COLO668 (cell line): ENCODE measurements at regions not wholly inside any gene's neighbourhood (a gene's known extent, or its start where the extent isn't known, plus 50 kb on each side); places are given as distances from the start of the nearest gene placed in this dataset.

ENCODE experiments used
- DNase-seq: peaks from one replicate; lab custom pipeline; 2025; ENCODE audit not compliant: unreplicated experiment; lab: John Stamatoyannopoulos, UW

DNA sequence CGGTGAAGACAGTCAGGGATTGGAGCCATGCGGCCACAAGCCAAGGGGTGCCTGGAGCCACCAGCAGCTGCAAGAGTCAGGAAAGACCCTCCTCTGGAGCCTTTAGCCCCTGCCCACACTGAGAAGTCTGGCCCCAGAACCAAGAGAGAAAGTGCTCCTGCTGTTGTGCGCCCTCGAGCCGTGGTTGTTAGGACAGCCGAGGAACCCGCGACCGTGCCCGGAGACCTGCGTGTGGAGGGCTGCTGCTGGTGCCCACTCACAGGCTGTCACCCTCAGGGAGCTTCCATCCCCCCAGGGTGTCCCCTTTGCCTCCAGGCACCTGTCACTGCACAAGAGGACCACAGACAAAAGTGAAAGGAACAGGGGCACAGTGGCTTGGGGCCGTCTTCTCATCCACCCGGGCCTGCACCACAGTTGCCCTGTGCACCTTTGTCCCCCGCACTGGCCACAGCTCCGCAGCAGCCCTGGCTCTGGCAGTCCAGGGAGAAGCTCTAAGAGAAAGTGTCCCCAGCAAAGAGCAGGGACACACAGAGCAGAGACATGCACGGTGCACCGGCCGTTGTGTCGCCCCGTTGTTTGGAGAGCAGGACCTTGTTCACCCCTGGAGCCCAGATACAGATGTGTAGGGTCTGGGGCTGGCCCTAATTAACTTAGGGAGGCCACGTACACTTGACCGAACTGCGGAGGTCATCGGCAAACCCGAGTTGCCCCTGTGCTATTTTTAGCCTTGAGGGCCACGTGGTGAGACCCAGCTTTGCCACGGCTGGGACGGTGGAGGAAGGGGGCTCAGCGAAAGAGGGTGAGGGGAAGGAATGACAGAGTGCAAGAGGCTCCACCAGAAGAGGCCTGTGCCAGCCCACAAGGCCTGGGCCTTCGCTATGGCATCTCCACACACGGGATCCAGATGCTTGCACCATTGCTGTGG, 329.2 kb downstream of the C16orf95 start:
- no peak for DNase-seq

DNA sequence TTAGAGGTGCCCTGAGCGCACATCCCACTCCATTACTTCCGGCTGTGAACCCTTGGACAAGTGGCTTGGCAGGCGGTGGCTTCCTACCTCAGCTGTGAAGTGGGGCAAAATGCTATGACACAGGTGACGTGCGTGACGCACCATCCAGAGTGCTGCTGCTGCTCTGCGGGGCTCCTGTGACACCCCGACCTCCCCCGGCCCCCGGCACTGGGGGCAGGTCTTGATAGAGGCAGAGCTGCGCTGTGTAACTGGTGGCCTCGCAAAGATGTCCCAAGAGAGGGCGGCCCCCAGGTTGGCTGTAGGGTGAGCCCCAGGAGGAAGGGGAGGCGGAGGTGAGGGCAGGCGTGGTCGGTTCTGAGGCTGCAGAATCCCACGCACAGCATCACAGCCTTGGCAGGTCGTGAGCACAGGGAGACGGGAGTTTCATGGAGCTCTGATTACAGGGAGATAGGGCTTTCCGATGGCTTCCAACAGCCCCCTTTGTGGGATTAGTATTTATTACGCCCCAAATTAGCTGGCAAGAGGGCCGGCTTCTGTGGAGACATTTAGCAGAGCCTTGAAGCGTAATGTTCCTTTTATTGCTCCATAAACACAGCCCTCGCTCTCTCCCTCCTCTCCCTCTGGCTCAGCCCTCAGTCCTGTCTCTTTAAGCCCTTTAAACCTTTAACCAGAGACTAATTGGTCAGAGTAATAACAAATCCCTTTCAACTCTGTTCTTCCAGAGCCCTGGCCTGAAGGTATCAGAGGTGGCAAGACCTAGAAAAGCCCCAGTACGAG, 328.1 kb downstream of the C16orf95 start:
- DNase-seq: no peak

DNA sequence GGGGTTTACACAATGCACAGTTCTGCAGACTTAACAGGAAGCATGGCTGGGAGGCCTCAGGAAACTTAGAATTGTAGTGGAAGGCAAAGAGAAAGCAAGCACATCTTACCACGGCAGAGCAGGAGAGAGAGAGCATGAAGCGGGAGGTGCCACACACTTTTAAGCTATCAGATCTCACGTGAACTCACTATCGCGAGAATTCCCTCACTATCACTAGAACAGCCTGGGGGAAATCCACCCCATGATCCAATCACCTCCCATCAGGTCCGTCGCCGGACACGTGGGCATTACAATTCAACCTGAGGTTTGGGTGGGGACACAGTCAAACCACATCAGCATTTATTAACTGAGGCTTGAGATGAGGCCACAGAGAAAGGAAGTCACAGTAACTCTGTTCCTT, 326.7 kb downstream of the C16orf95 start:
- DNase-seq: no peak

DNA sequence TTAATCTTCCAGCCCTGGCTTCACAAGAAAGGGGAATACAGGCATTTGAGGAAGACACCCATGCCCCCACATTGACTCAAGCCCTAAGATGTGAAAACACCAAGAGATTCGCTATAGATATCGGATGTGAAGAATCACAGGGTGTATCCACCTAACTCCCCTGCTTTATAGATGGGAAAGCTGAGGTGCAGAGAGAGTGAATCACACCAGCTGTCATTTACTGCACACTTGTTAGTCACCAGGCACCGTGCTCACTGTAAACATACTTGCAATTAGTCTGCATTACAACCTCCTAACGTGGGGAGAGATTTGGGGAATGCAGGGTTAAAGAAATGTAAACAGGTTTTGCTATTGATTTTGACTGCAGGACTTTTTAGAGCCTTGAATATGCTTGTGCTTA, 325.5 kb downstream of the C16orf95 start:
- DNase-seq: peak; percentile 12

GRCh38 chr16:86992587-86992986, 324.6 kb downstream of the C16orf95 start:
- no peak for DNase-seq

DNA sequence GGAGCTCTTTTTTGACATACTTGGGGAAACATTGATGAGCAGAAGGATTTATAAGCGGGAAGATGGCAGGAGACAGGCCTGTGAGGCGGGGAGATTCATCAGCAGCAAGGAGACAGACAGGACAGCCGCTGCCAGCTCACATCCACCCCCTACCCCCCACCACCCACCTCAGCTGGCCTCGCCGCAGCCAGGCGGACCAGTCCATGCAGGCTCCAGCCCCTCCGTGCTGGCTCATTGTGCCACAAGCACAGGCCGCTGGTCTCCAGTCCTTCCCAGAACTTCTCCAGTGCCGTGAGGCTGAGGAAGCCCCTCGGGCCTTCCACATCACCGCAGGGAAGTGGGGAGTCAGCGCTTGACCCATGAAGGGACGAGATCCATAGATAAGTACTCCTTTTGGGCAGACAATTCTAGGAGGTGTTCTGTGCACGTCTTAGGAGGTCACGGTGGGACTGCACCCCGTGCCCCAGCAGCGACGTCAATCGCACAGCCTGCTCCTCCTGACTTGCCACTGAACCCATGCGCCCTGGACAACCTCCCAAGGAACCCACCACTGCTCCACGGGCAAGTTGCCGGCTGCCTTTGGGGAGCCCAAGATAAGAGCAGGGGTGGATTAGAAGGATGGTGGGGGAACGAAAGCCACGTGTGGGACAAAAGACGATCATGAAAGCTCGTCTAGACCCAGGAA, 323.6 kb downstream of the C16orf95 start:
- no peak for DNase-seq

DNA sequence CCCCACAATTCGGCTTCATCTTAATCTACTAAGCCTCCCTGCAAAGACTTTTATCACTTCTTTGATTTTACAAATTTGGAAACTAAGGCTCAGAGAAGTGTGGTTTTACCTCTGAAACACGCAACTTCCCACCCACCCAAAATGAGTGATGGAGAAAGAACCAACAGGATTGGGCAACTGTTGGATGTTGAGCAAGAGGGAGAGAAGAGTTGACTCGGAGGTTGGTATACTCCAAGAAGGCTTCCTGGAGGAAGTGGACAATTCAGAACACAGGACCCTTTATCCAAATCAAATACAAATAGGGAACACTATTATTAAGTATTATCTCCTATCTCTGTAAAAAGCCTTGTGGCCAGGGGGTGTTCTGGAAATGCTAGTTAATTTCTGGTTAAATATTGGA, 323.0 kb downstream of the C16orf95 start:
- no peak for DNase-seq

- DNase-seq: no peak
These were observed 322.5 kb downstream of the C16orf95 start for GRCh38 chr16:86994651-86995171.

DNA sequence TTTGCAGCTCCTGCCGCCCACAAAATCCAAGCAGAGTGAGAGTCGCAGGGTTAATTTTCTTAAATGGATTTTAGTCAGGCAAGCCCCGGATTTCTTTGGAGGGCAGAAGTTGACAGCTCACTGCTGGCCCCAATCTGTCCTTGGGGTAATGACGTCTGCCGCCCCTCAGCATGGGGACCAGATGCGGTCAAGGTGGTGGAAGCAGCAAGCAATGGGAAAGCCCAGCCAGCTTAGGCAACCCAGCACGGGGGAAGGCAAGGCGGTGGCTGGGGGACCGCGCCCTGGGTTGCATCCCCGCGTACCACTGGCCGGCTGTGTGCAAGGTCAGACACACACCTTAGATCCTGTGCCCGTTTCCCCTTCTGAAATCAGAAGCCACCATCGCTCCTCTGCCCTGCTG, 321.7 kb downstream of the C16orf95 start:
- DNase-seq: no peak

DNA sequence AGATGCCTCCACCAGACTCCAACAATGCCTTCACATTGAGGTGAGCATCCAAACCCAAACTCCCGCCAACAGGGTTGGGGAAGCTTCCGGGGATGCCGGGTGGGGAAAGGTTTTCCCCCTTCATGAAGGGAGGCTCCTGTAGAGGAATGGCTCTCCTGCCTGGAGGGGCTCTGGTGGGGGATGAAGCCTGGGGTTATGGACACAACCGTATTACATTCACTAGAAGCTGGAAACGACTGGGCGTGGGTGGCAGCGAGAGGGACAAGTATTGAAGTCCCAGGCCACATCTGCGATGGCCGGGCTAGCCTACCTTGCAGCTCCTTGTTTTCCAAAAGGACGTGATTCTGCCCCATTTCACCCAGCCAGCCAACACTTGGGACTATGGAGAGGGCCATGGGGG, 321.1 kb downstream of the C16orf95 start:
- DNase-seq: no peak

DNA sequence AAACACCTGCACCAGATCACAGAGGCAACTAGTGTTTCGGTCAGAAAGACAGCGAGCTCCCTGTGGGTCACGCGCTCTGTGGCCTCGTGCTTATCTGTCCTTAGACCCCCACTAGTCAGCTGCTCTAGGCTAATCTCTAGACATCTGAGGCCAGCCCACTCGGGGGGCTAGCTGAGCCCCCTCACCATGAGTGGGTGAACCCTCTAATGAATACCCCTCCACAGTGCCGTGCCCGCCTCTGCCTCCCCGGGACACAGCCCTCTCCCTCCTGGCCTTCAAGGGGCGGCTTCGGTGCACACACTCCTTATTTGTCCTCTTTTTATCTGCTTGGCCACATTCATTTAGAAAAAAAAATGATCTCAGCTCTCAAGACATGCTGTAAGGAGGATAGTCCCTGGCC, 320.1 kb downstream of the C16orf95 start:
- no peak for DNase-seq

GRCh38 chr16:86998196-86999001, 318.8 kb downstream of the C16orf95 start:
- DNase-seq: no peak

- peak; percentile 75 for DNase-seq
These were observed 317.2 kb downstream of the C16orf95 start for GRCh38 chr16:87000001-87000400.

- no peak for DNase-seq
These were observed 314.3 kb downstream of the C16orf95 start for GRCh38 chr16:87002717-87003413.

DNA sequence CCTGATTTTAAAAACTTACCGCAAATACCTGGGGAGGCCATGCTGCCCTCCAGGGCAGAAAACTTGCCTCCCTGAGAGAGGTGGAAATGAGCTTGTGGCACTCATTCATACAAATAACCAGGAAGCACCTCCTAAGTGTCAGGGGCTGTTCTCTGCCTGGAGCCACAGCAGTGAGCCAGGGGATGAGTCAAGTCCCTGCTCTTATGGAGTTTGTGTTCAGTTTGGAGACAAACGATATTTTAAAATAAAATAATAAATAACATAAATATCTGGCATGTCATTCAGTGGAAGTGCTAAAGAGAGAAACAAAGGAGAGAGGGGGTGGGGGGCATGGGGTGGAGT, 313.8 kb downstream of the C16orf95 start:
- no peak for DNase-seq

DNA sequence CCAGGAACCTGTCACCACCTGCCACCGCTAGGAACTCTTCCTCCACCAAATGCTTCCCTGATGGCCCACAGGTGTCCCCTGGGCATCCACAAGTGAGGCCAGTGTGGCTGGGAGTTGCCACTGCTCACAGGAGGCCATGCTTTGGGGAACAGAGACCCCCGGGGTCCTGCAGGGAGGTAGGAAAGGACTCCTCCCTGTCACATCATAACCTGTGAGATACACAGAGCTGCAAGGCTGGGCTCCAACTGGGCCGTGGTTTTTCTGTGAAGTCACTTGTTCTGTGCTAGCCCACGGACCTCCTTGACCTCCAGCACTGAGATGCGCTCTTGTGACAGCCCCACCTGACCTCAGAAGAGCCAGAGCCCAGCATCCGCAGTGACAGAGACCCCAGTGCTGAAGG, 311.2 kb downstream of the C16orf95 start:
- DNase-seq: peak; percentile 20

- no peak for DNase-seq
These were observed 310.1 kb downstream of the C16orf95 start for GRCh38 chr16:87006789-87007745.

DNA sequence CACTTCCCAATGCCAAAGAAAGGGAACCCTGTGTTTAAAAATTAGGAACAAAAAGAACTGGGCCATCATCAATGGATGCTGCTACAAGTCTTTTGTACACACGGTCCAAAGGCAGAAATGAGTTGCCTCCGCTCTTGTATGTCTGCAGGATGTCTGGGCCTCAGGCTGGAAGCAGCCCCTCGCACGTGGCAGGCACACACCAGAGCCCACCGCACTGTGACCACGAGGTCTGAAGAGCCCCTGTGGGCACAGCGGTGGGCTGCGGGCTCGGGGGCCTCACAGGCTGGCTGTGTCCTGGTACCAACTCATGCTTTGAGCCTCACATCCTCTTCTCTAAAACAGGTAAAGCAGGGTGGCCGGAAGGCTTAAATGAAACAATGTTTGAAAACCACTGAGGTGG, 309.3 kb downstream of the C16orf95 start:
- DNase-seq: no peak

DNA sequence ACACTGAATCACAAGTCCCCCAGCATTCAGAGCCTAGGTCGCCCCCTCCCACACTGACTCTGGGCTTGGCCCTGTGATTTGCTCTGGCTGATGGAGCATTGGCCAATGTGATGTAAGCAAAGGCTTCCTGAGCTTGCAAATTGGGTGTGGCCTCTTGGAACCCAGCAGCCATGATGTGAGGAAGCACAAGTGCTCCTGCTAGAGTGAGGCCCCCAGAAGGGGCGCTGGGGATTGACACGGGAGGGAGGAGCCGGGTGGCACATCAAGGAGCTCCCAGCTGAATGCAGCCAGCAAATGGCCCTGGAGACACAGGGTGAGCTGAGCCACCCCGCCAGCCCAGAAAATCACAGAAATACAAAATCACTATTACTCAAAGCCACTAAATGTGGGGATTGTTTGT, 308.5 kb downstream of the C16orf95 start:
- DNase-seq: no peak
